Upper lobe of left lung (tissue), 6 donors: ENCODE measurements at regions not wholly inside any gene's neighbourhood (a gene's known extent, or its start where the extent isn't known, plus 50 kb on each side); places are given as distances from the start of the nearest gene placed in this dataset.

Experiments used
- ATAC-seq, 2 donors: fragments of 200-7000 bp; cut with Tn5 transposase; one replicate each; pipeline ENCODE4 v1.9.1; 2022; ENCODE audit warnings: mild to moderate bottlenecking in 2 of 2, moderate library complexity in 2 of 2; ENCODE audit not compliant: low FRiP score in 2 of 2
- DNase-seq, 2 donors: peaks; one replicate each; pipeline ENCODE4 v3.0.0-alpha.2; 2019 to 2020
- H3K27ac ChIP-seq, 4 donors: fragments of 200-600 bp; sonication (generic); one replicate each; pipeline ENCODE4 v1.5.1; 2016 to 2019
- H3K27me3 ChIP-seq, 4 donors: fragments of 200-600 bp; sonication (generic); one replicate each; pipeline ENCODE4 v1.5.1; 2017 to 2019
- H3K36me3 ChIP-seq, 4 donors: fragments of 200-600 bp; sonication (generic); one replicate each; pipeline ENCODE4 v1.5.1; 2016 to 2019
- H3K4me1 ChIP-seq, 4 donors: fragments of 200-600 bp; sonication (generic); one replicate each; pipeline ENCODE4 v1.5.1; 2018 to 2019
- H3K4me3 ChIP-seq, 4 donors: fragments of 200-600 bp; sonication (generic); one replicate each; pipeline ENCODE4 v1.5.1; 2017 to 2019; ENCODE audit warnings: mild to moderate bottlenecking in 2 of 4, moderate library complexity in 1 of 4
- H3K9me3 ChIP-seq, 4 donors: fragments of 200-600 bp; sonication (generic); one replicate each; pipeline ENCODE4 v1.5.1; 2018 to 2019
- CTCF ChIP-seq, 6 experiments: fragments of 450-650 bp in 4 of 6; fragments of 200-600 bp in 2 of 6; sonication (generic) in 2 of 6; IDR thresholded peaks; one replicate each; pipeline ENCODE4 v1.5.1; 2016 to 2019; ENCODE audit warnings: antibody characterized with exemption in 6 of 6
- EP300 ChIP-seq, 4 donors: sonication (generic); formaldehyde crosslinking; IDR thresholded peaks; one replicate each; pipeline ENCODE4 v1.5.1; 2017; ENCODE audit warnings: antibody characterized with exemption in 4 of 4, control low read depth in 2 of 4
- POLR2A ChIP-seq, 4 donors: fragments of 450-650 bp; IDR thresholded peaks; one replicate each; pipeline ENCODE4 v1.5.1; 2016 to 2017; ENCODE audit warnings: antibody characterized with exemption in 4 of 4, mild to moderate bottlenecking in 2 of 4
- POLR2AphosphoS5 ChIP-seq, 2 donors: sonication (generic); formaldehyde crosslinking; IDR thresholded peaks; one replicate each; pipeline ENCODE4 v1.5.1; 2017; ENCODE audit warnings: antibody characterized with exemption in 2 of 2
- WGBS, 2 donors: methylation state at CpG; one replicate each; pipeline ENCODE4 v1.1.5; 2017 to 2018; 5-methylcytosine and 5-hydroxymethylcytosine counted together
- donor health status: DM: no; HTN: no; CAD: no; lungs with moderate emphysema.
- donor health status: DM: no; HTN: yes; CAD: no; lungs with severe emphysema.

GRCh38 chr2:235180642-235181041, 228.8 kb downstream of the SH3BP4 start:
- Histone ChIP-seq H3K4me1 (no peaks in the 10 kb centered on the region), H3K27ac (no peak overlapping the region), H3K9me3 (no peaks in the 10 kb centered on the region), H3K36me3 (no peaks in the 10 kb centered on the region), H3K4me3 (no peak overlapping the region), H3K27me3 (no peaks in the 10 kb centered on the region)
- ATAC-seq (no peak), DNase-seq (no peak)
- 93 to 95% methylated on average over 6 of the region's 6 CpGs for WGBS, 2 donors
- no peak for TF ChIP-seq CTCF (IDR thresholded peaks at IDR 0.05)
- TF ChIP-seq POLR2A (IDR thresholded peaks at IDR 0.05): no peak
- TF ChIP-seq POLR2AphosphoS5 (IDR thresholded peaks at IDR 0.05): no peak
- no peak for TF ChIP-seq EP300 (IDR thresholded peaks at IDR 0.05)

DNA sequence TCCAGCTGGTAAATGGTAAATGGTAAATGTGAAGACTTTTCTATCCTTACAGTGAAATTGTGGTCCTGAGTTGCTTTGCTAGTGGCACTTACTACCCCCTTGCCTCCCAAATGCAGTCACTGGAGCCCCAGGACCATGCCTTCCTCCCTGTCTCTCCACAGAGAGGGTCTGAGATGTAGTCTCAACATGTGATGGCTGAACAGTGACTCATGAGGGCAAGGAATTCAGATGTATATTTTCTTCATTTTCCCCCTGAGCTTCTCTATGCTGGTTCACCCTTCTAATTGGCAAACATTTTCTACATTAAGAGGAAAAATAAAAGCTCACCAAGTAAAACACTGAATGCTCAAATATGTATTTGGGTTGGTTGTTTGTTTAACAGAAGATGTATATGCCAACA, 232.0 kb downstream of the SH3BP4 start:
- DNase-seq (no peak), ATAC-seq (no peak)
- H3K4me3 ChIP-seq: no peak overlapping the region
- H3K36me3 ChIP-seq: no peaks in the 10 kb centered on the region
- H3K9me3 ChIP-seq: no peaks in the 10 kb centered on the region
- no peaks in the 10 kb centered on the region for H3K27me3 ChIP-seq
- TF ChIP-seq CTCF (IDR thresholded peaks at IDR 0.05) (no peak), POLR2A (IDR thresholded peaks at IDR 0.05) (no peak), EP300 (IDR thresholded peaks at IDR 0.05) (no peak), POLR2AphosphoS5 (IDR thresholded peaks at IDR 0.05) (no peak)
- no peaks in the 10 kb centered on the region for H3K4me1 ChIP-seq
- no peak overlapping the region for H3K27ac ChIP-seq

- no peaks in the 10 kb centered on the region for H3K36me3 ChIP-seq
- H3K4me1 ChIP-seq: no peaks in the 10 kb centered on the region
- WGBS, 2 donors: 83 to 87% methylated on average over 8 of the region's 8 CpGs
- H3K27me3 ChIP-seq: no peaks in the 10 kb centered on the region
- no peak for DNase-seq
- H3K27ac ChIP-seq: no peak overlapping the region
- TF ChIP-seq POLR2A (IDR thresholded peaks at IDR 0.05) (no peak), POLR2AphosphoS5 (IDR thresholded peaks at IDR 0.05) (no peak), EP300 (IDR thresholded peaks at IDR 0.05) (no peak), CTCF (IDR thresholded peaks at IDR 0.05) (no peak)
- no peaks in the 10 kb centered on the region for H3K9me3 ChIP-seq
- no peak for ATAC-seq
- no peak overlapping the region for H3K4me3 ChIP-seq
Measured at GRCh38 chr2:235187806-235188205, 236.0 kb downstream of the SH3BP4 start.

DNA sequence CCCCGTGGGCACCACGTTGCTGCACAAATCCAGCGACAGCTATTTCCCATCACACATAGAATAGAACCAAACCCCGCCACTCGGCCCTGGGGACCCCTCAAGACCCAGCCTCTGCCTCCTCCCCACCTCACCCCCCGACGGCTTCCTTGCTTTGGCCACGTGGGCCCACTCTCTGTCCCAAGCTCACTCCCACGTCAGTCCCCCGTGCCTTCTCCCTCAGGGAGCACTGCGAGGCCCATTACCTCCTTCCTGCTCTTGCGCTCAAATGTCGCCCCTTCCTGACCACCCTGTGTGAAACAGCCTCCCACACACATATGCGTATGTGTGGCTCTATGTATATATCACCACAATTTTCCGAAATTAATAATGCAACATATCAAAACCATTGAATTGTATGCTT, 239.7 kb downstream of the SH3BP4 start:
- Histone ChIP-seq H3K27me3 (no peaks in the 10 kb centered on the region), H3K9me3 (no peaks in the 10 kb centered on the region), H3K4me1 (no peaks in the 10 kb centered on the region), H3K27ac (no peak overlapping the region), H3K36me3 (no peaks in the 10 kb centered on the region), H3K4me3 (no peak overlapping the region)
- 81 to 82% methylated on average over 15 of the region's 15 CpGs for WGBS, 2 donors
- ATAC-seq (peak in 1 of 2 donors; percentile 31), DNase-seq (no peak)
- TF ChIP-seq CTCF (IDR thresholded peaks at IDR 0.05): no peak
- no peak for TF ChIP-seq EP300 (IDR thresholded peaks at IDR 0.05)

- Histone ChIP-seq H3K36me3 (no peaks in the 10 kb centered on the region), H3K27ac (no peak overlapping the region), H3K9me3 (no peaks in the 10 kb centered on the region), H3K27me3 (no peaks in the 10 kb centered on the region), H3K4me1 (no peaks in the 10 kb centered on the region), H3K4me3 (no peak overlapping the region)
- ATAC-seq (peak in 1 of 2 donors; percentile 87), DNase-seq (peak in 1 of 2 donors; percentile 59)
- WGBS, 2 donors: 75 to 91% methylated on average over 15 of the region's 15 CpGs
- TF ChIP-seq EP300 (IDR thresholded peaks at IDR 0.05) (no peak), POLR2AphosphoS5 (IDR thresholded peaks at IDR 0.05) (no peak), POLR2A (IDR thresholded peaks at IDR 0.05) (no peak), CTCF (IDR thresholded peaks at IDR 0.05) (no peak)
Measured at GRCh38 chr2:235191978-235192377, 240.2 kb downstream of the SH3BP4 start.
